ENCODE measurements at regions not wholly inside any gene's neighbourhood (a gene's known extent, or its start where the extent isn't known, plus 50 kb on each side); places are given as distances from the start of the nearest gene placed in this dataset.
"Not testable (repeated sequence)": the region's sequence is repeated elsewhere in the genome, so short reads cannot be mapped to it uniquely, and the experiment has no call there.

- Mint-ChIP-seq H3K27me3 (no peaks in the 10 kb centered on the region), H3K36me3 (no peaks in the 10 kb centered on the region), H3K4me3 (no peak overlapping the region), H3K27ac (no peak overlapping the region), H3K9me3 (no peaks in the 10 kb centered on the region), H3K4me1 (no peaks in the 10 kb centered on the region)
- ATAC-seq, result no peak
Observed at GRCh38 chr14:28820677-28821076, 54.1 kb downstream of the FOXG1 start.

GRCh38 chr14:28821993-28822392 lies 55.4 kb downstream of the FOXG1 start:
- Mint-ChIP-seq H3K4me3 (no peak overlapping the region), H3K9me3 (peaks cover 6% of the 10 kb centered on the region), H3K4me1 (no peaks in the 10 kb centered on the region), H3K27me3 (no peaks in the 10 kb centered on the region), H3K27ac (no peak overlapping the region), H3K36me3 (no peaks in the 10 kb centered on the region)
- ATAC-seq, result no peak

DNA sequence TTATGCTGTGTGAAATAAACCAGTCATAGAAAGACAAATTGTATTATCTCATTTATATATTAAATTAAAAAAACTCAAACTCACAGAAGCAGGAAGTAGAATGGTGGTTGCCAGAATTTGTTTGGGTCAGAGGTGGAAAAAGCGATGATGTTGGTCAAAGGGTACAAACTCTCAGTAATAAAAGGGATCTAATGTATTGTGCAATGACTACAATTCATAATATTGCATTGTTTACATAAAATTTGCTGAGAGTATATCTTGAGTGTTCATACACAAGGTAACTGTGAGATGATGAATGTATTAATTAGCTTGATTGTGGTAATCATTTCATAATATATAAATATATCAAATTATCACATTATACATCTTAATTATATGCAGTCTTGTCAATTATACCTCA lies 56.7 kb downstream of the FOXG1 start:
- Mint-ChIP-seq H3K27me3 (no peaks in the 10 kb centered on the region), H3K4me3 (no peak overlapping the region), H3K4me1 (no peaks in the 10 kb centered on the region), H3K36me3 (no peaks in the 10 kb centered on the region), H3K27ac (no peak overlapping the region), H3K9me3 (peaks cover 11% of the 10 kb centered on the region)
- no peak for ATAC-seq

DNA sequence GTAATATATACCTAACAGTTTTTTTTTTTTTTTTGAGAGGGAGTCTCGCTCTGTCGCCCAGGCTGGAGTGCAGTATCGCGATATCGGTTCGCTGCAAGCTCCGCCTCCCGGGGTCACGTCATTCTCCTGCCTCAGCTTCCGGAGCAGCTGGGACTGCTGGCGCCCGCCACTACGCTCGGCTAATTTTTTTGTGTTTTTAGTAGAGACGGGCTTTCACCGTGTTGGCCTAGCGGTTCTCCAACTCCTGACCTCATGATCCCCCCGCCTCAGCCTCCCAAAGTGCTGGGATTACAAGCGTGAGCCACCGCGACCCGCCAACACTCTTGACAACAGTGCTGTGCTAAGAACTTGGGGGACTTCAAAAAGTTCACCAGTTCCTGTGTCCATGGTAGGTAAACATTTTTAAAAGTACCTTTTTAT lies 63.5 kb downstream of the FOXG1 start:
- H3K27ac Mint-ChIP-seq, result no peak overlapping the region
- ATAC-seq, result no peak
- no peak overlapping the region for H3K4me3 Mint-ChIP-seq
- no peaks in the 10 kb centered on the region for H3K4me1 Mint-ChIP-seq
- peaks cover 14% of the 10 kb centered on the region for H3K9me3 Mint-ChIP-seq
- H3K27me3 Mint-ChIP-seq, result no peaks in the 10 kb centered on the region
- no peaks in the 10 kb centered on the region for H3K36me3 Mint-ChIP-seq

DNA sequence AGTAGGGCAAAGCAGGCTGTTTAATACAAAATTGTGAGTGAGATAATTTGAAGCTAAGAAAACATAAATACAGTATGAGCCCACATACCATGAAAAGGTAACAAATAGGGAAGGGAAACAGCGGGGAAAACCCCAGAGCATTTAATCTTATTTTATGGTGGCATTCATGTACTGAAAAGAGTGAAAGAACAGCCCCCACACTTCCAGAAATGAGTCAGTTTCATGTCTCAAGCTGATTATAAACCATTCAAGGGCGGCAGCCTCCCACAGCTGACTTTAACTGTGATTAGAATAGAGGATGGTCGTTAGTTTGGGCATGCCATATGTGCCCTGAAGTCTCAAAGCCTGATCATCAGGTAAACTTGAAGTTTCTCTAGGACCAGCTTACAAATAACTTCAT lies 64.5 kb downstream of the FOXG1 start:
- peaks cover 14% of the 10 kb centered on the region for H3K9me3 Mint-ChIP-seq
- H3K36me3 Mint-ChIP-seq, result no peaks in the 10 kb centered on the region
- H3K27me3 Mint-ChIP-seq, result no peaks in the 10 kb centered on the region
- peak; percentile 95 for ATAC-seq
- no peak overlapping the region for H3K4me3 Mint-ChIP-seq
- no peaks in the 10 kb centered on the region for H3K4me1 Mint-ChIP-seq
- H3K27ac Mint-ChIP-seq, result no peak overlapping the region

DNA sequence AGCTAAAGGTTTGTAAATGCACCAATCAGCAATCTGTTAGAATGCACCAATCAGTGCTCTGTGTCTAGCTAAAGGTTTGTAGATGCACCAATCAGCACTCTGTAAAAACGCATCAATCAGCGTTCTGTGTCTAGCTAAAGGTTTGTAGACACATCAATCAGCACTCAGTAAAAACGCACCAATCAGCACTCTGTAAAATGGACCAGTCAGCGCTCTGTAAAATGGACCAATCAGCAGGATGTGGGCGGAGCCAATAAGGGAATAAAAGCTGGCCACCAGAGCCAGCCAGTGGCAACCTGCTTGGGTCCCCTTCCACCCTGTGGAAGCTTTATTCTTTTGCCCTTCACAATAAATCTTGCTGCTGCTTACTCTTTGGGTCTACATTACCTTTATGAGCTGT lies 76.0 kb downstream of the FOXG1 start:
- not testable (repeated sequence) for H3K4me3 Mint-ChIP-seq, H3K9me3 Mint-ChIP-seq, H3K27ac Mint-ChIP-seq, H3K27me3 Mint-ChIP-seq, ATAC-seq, H3K36me3 Mint-ChIP-seq, H3K4me1 Mint-ChIP-seq

DNA sequence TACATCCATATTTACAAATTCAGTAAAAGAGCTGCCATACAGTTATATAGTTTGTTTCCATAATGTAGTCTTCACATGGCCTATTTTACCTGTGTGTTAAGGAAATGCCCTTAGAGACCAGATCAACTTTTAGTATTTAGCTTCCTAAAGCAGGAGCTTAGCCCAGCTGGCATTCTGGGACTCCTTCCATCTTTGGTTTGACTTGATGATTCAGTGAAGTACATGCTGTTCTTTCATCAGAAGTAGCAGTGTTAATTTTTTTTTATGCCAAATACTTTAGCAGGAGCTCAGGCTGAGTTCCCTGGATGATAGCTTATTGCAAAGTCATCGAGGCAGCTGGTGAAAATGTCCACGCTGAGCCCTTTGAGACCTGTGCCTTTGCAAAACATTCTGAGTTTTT lies 101.0 kb downstream of the FOXG1 start:
- H3K9me3 Mint-ChIP-seq, result peaks cover 5% of the 10 kb centered on the region

DNA sequence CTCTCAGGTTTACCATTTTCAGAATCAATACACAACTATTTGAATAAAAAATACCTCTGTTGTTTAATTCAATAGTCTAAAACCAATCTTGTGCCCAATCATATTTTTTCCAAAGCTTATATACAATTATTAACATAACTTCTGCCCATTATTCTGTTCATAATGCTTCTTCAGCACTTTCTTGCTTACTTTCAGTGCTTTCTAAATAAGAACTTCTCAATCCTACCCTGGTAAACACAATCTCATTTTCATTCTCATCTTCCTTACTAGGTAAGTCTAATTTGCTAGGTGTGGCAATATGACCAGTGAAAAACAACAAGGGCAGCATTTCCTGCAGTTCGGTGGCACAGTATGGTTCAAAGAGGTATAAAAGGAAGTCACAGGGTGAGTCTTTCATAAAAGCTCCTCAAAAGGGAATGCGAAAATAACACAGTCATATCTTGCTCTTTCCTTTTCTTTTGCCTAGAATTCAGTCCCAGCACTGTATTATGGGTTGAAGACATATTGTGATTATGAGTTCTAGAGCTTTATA lies 103.5 kb downstream of the FOXG1 start:
- H3K9me3 Mint-ChIP-seq, result peaks cover 2% of the 10 kb centered on the region
- H3K4me1 Mint-ChIP-seq, result no peaks in the 10 kb centered on the region
- no peaks in the 10 kb centered on the region for H3K36me3 Mint-ChIP-seq
- no peak for ATAC-seq
- no peaks in the 10 kb centered on the region for H3K27me3 Mint-ChIP-seq
- no peak overlapping the region for H3K4me3 Mint-ChIP-seq
- H3K27ac Mint-ChIP-seq, result no peak overlapping the region

More for the DNA sequence above, 101.0 kb downstream of the FOXG1 start:
- ATAC-seq, result no peak
- H3K4me3 Mint-ChIP-seq, result no peak overlapping the region
- H3K36me3 Mint-ChIP-seq, result no peaks in the 10 kb centered on the region
- H3K4me1 Mint-ChIP-seq, result no peaks in the 10 kb centered on the region
- H3K27me3 Mint-ChIP-seq, result no peaks in the 10 kb centered on the region
- no peak overlapping the region for H3K27ac Mint-ChIP-seq

DNA sequence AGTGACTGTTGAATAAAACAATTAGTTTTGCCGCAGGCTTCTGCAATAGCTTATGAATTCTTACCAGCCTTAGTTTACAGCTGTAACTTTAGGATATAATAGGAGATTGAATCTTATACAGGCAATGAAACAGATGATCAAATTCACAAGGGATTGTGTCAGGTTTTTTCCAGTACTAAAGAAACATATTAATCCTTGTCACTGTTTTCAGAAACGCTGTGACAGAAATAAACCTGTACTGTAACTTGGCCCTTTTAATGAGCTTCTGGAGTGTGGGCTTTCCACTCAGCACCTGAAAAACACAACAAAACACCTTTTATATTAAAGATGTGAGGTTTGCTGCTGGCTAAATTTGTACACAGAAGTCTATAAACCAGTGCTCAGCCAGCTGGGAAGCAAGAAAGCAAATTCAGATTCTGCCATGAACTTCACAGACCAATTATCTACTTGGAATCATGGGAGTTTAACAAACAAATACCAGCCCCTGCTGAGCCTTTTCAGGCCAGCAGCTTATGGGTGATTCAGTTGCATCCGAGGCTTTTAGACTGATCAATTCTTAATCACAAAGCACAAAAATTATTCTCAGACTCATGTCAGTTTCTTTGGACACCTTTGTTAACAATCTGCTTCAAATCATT lies 109.5 kb downstream of the FOXG1 start:
- no peak for ATAC-seq
- no peak overlapping the region for H3K4me3 Mint-ChIP-seq
- no peaks in the 10 kb centered on the region for H3K9me3 Mint-ChIP-seq
- H3K4me1 Mint-ChIP-seq, result no peaks in the 10 kb centered on the region
- H3K36me3 Mint-ChIP-seq, result no peaks in the 10 kb centered on the region
- no peak overlapping the region for H3K27ac Mint-ChIP-seq
- H3K27me3 Mint-ChIP-seq, result no peaks in the 10 kb centered on the region

DNA sequence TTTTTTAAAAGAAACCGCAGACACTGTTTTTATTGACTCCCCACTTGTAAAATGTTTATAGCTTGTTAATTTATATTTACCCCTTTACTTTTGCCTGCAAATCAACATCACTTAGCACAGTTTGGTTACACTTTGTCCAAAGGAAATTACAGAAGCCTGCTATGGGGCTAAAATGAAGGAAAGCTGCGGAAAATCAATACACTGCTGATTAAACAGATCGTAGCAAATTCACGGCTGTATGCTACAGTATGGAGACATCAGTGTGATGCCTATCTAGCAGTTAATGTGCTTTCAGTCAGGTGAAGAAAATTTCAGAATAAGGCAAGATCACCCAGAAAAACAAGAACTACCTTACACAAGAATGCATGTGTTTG lies 110.0 kb downstream of the FOXG1 start:
- no peaks in the 10 kb centered on the region for H3K4me1 Mint-ChIP-seq
- ATAC-seq, result no peak
- H3K4me3 Mint-ChIP-seq, result no peak overlapping the region
- H3K36me3 Mint-ChIP-seq, result no peaks in the 10 kb centered on the region
- H3K27me3 Mint-ChIP-seq, result no peaks in the 10 kb centered on the region
- H3K27ac Mint-ChIP-seq, result no peak overlapping the region
- H3K9me3 Mint-ChIP-seq, result no peaks in the 10 kb centered on the region

- ATAC-seq, result no peak
- no peaks in the 10 kb centered on the region for H3K36me3 Mint-ChIP-seq
- H3K4me1 Mint-ChIP-seq, result no peaks in the 10 kb centered on the region
- H3K4me3 Mint-ChIP-seq, result no peak overlapping the region
- no peaks in the 10 kb centered on the region for H3K27me3 Mint-ChIP-seq
- H3K9me3 Mint-ChIP-seq, result no peaks in the 10 kb centered on the region
- no peak overlapping the region for H3K27ac Mint-ChIP-seq
Observed at GRCh38 chr14:28877923-28878322, 111.3 kb downstream of the FOXG1 start.

GRCh38 chr14:28879573-28879996 lies 113.0 kb downstream of the FOXG1 start:
- Mint-ChIP-seq H3K36me3 (no peaks in the 10 kb centered on the region), H3K4me1 (no peaks in the 10 kb centered on the region), H3K9me3 (no peaks in the 10 kb centered on the region), H3K27ac (no peak overlapping the region), H3K4me3 (no peak overlapping the region), H3K27me3 (no peaks in the 10 kb centered on the region)
- ATAC-seq, result no peak

DNA sequence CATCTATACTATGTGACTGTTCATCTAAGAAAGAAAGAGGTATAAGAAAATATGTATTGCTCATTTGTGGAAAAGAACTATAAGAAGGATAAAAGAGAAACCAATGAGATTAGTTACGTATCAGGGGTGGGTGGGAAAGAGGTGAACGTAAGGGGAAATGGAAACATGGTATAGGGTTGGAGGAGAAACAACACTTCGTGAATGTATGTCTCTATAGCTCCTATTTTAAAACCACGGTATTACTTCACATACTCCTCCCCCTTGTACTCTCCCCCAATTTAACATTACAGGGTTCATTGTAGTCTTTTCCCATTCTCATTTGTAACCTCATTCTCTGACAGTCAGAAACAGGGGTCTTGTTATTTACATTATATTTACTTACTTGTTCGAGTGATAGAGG lies 120.4 kb downstream of the FOXG1 start:
- Mint-ChIP-seq H3K9me3 (peaks cover 6% of the 10 kb centered on the region), H3K4me3 (no peak overlapping the region), H3K27me3 (no peaks in the 10 kb centered on the region), H3K36me3 (no peaks in the 10 kb centered on the region), H3K4me1 (no peaks in the 10 kb centered on the region), H3K27ac (no peak overlapping the region)
- no peak for ATAC-seq

DNA sequence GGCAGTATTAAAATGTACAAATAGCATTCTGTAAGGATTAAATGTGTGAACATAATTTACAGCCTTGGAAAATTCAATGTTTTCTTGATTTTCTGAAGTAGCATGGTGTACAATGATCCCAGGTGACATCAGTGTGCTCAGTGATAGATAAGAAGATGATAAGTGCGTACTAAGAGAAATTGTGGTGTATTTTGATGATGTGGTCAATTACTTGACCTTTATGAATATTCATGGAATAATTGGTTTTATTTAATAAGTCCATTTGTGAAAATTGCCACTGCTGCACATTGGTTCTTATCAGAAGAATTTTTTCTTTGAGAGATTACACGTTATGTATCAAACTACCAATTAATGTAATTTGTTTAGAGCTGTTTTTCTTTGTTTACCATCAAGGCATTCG lies 128.8 kb downstream of the FOXG1 start:
- no peak for ATAC-seq
- no peak overlapping the region for H3K27ac Mint-ChIP-seq
- H3K9me3 Mint-ChIP-seq, result no peaks in the 10 kb centered on the region
- H3K4me1 Mint-ChIP-seq, result no peaks in the 10 kb centered on the region
- H3K27me3 Mint-ChIP-seq, result no peaks in the 10 kb centered on the region
- H3K36me3 Mint-ChIP-seq, result no peaks in the 10 kb centered on the region
- no peak overlapping the region for H3K4me3 Mint-ChIP-seq

DNA sequence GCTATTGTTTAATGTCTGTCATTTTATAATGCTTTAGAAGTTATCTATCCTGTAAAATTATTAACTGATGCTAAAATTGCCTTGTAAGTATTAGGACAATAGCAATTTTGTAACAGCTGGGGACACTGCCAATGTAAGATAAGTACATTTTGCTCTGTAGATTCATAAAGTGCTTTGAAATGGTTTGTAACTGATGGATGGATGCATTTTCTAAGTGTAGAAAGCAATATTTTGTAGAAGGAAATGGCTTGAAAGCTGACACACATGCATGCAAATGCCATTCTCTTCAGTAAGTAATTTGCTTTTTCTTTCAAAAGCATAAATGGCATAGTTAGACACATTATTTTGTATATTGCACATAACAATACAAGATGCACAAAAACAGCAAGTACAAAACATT lies 129.8 kb downstream of the FOXG1 start:
- Mint-ChIP-seq H3K27me3 (no peaks in the 10 kb centered on the region), H3K4me1 (no peaks in the 10 kb centered on the region), H3K4me3 (no peak overlapping the region), H3K36me3 (no peaks in the 10 kb centered on the region), H3K27ac (no peak overlapping the region), H3K9me3 (no peaks in the 10 kb centered on the region)
- no peak for ATAC-seq

DNA sequence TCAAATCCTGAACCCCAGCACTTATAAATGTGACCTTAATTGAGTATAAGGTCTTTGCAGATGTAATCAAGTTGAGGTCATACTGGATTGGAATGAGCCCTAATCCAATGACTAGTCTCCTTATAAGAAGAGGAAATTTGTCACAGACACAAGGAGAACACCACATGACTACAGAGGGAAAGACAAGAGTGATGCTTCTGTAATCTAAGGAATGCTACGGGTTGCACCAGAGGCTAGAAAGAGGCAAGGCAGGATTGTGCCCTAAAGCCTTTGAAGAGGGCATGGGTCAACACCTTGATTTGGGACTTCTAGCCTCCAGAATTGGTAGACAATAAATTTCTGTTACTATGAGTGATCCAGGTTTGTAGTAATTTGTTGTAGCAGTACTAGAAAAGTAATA lies 135.0 kb downstream of the FOXG1 start:
- H3K4me3 Mint-ChIP-seq, result no peak overlapping the region
- no peaks in the 10 kb centered on the region for H3K9me3 Mint-ChIP-seq
- H3K4me1 Mint-ChIP-seq, result no peaks in the 10 kb centered on the region
- H3K36me3 Mint-ChIP-seq, result no peaks in the 10 kb centered on the region
- ATAC-seq, result no peak
- no peaks in the 10 kb centered on the region for H3K27me3 Mint-ChIP-seq
- H3K27ac Mint-ChIP-seq, result no peak overlapping the region

DNA sequence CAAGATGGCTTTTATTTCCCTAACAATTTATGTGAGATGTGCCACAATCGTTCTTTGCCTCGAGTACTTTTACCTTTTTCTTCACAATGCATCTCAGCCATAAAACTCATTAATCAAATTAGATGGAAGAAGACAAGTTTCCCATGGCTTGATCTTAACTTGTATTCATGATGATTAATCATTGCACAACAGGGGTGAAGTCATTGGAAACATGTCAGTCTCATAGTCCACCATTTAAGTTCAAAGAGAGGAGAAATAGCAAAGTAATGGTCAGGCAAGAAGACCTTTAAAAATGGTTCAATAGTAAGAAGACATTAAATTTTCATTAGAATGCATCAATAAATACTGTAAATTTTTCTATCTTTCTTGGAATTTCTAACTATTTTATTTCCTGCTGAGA lies 136.3 kb downstream of the FOXG1 start:
- Mint-ChIP-seq H3K9me3 (no peaks in the 10 kb centered on the region), H3K27me3 (no peaks in the 10 kb centered on the region), H3K27ac (no peak overlapping the region), H3K36me3 (no peaks in the 10 kb centered on the region), H3K4me3 (no peak overlapping the region), H3K4me1 (no peaks in the 10 kb centered on the region)
- ATAC-seq, result no peak
